Muscle of leg (tissue), 3 donors: ENCODE measurements at regions not wholly inside any gene's neighbourhood (a gene's known extent, or its start where the extent isn't known, plus 50 kb on each side); places are given as distances from the start of the nearest gene placed in this dataset.

Source experiments
- DNase-seq: peaks from one replicate; pipeline ENCODE4 v3.0.0; 2013
- H3K27ac ChIP-seq: one replicate; pipeline ENCODE4 v1.5.1; 2013; ENCODE audit warnings: mild to moderate bottlenecking, low read length, control low read depth
- H3K27me3 ChIP-seq: one replicate; pipeline ENCODE4 v1.6.1; 2013; ENCODE audit warnings: low read length; ENCODE audit not compliant: control insufficient read depth, insufficient read depth
- H3K36me3 ChIP-seq: one replicate; pipeline ENCODE4 v1.6.1; 2013; ENCODE audit warnings: low read length; ENCODE audit not compliant: control insufficient read depth, insufficient read depth
- H3K4me1 ChIP-seq: one replicate; pipeline ENCODE4 v1.6.1; 2013; ENCODE audit warnings: low read length; ENCODE audit not compliant: control insufficient read depth, insufficient read depth
- H3K4me3 ChIP-seq: one replicate; pipeline ENCODE4 v1.5.1; 2013; ENCODE audit warnings: low read length, control low read depth
- H3K9me3 ChIP-seq: replicated peaks from 2 replicates; pipeline ENCODE4 v1.6.1; 2013; ENCODE audit warnings: low read depth, low read length; ENCODE audit not compliant: control insufficient read depth
- WGBS: methylation state at CpG from one replicate; pipeline ENCODE4 v1.1.5; 2013; ENCODE audit warnings: missing lambda C conversion rate; ENCODE audit not compliant: insufficient coverage; 5-methylcytosine and 5-hydroxymethylcytosine counted together

DNA sequence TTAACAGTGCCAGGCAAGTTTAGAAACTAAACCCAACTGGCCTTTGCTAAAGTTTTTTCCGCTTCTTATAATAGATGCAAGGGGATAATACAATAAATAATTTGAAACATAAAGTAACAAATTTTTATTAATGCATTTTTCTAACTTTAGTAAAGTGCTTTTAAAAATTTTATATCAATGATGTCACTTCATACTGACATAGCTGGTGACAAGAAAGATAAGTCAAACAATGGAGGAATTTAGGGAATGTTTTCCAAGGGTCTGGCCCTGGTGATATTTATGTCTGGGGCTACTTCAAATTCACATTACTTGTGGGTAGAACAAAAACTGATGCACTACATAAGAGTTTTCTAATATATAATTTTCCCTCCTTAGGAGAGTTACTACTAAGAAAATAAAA is 61.2 kb upstream of the CBLN2 start:
- Histone ChIP-seq H3K27me3 (no peaks in the 10 kb centered on the region), H3K36me3 (no peaks in the 10 kb centered on the region), H3K9me3 (peaks cover 7% of the 10 kb centered on the region), H3K4me3 (no peak overlapping the region), H3K27ac (no peak overlapping the region), H3K4me1 (no peaks in the 10 kb centered on the region)
- no CpG with 5 or more reads among the region's 1 CpG for WGBS
- DNase-seq: no peak

DNA sequence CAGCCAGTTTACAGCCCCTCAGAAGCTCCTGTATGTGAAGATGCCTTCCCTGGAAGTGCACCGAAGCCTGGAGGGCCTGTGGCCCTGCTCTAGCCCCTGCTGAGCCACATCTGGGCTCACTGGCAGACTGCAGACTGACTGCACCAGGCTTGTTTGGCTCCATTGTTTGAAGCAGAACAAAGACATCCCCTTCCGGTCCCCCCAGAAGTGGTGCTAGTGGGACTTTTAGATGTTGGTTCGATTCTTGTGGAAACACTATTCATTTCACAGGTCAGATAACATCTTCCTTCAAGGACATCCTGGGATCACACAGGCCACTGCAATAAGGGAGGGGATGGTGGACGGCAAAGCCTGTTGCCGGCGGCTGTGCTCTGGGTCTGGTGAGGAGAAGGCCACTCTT is 57.8 kb upstream of the CBLN2 start:
- Histone ChIP-seq H3K27me3 (no peaks in the 10 kb centered on the region), H3K4me1 (no peaks in the 10 kb centered on the region), H3K9me3 (peaks cover 16% of the 10 kb centered on the region), H3K36me3 (no peaks in the 10 kb centered on the region), H3K4me3 (no peak overlapping the region), H3K27ac (no peak overlapping the region)
- DNase-seq: no peak
- WGBS: 67% methylated on average over 1 of the region's 6 CpGs

- no peaks in the 10 kb centered on the region for H3K27me3 ChIP-seq
- DNase-seq: no peak
- peaks cover 17% of the 10 kb centered on the region for H3K9me3 ChIP-seq
- no peaks in the 10 kb centered on the region for H3K36me3 ChIP-seq
- 91% methylated on average over 7 of the region's 10 CpGs for WGBS
- H3K4me1 ChIP-seq: no peaks in the 10 kb centered on the region
- H3K27ac ChIP-seq: no peak overlapping the region
- H3K4me3 ChIP-seq: no peak overlapping the region
Measured at GRCh38 chr18:72601481-72601880, 57.3 kb upstream of the CBLN2 start.
